SK-N-MC (cell line): ENCODE measurements at regions not wholly inside any gene's neighbourhood (a gene's known extent, or its start where the extent isn't known, plus 50 kb on each side); places are given as distances from the start of the nearest gene placed in this dataset.
A peak's percentile ranks its signal among the peaks of the same experiment; 100 is the strongest.

Source experiments
- DNase-seq: peaks from one replicate; pipeline ENCODE4 v3.0.0-alpha.2; 2011; ENCODE audit warnings: low read depth, low spot score
- H3K27ac ChIP-seq: fragments of 200-600 bp; sonication (generic); 2 replicates; pipeline ENCODE4 v1.5.1; 2016; ENCODE audit warnings: mixed run types
- H3K36me3 ChIP-seq: fragments of 200-600 bp; sonication (generic); 2 replicates; pipeline ENCODE4 v1.6.1; 2017; ENCODE audit warnings: antibody characterized with exemption, low read length, mixed read lengths; ENCODE audit not compliant: insufficient read depth
- H3K4me3 ChIP-seq: fragments of 200-600 bp; sonication (generic); 2 replicates; pipeline ENCODE4 v1.5.1; 2016
- H3K9ac ChIP-seq: fragments of 200-600 bp; sonication (generic); 2 replicates; pipeline ENCODE4 v1.8.0; 2017; ENCODE audit warnings: mixed run types, mixed read lengths; ENCODE audit not compliant: insufficient read length
- H3K9me3 ChIP-seq: fragments of 200-600 bp; sonication (generic); 2 replicates; pipeline ENCODE4 v1.6.1; 2017; ENCODE audit warnings: low read depth, mild to moderate bottlenecking, antibody characterized with exemption, low read length, moderate library complexity, mixed read lengths
- EZH2 ChIP-seq: fragments of 200-600 bp; sonication (generic); IDR thresholded peaks from one replicate; pipeline ENCODE4 v1.6.1; 2017; ENCODE audit warnings: antibody characterized with exemption
- FOXP2 ChIP-seq: optimal IDR thresholded peaks from 2 replicates; pipeline ENCODE3; 2011; ENCODE audit warnings: mild to moderate bottlenecking, moderate library complexity; ENCODE audit not compliant: insufficient read depth; ENCODE audit errors: extremely low read length, control extremely low read depth
- POLR2AphosphoS5 ChIP-seq: IDR thresholded peaks from 2 replicates; pipeline ENCODE4 v1.6.1; 2012; ENCODE audit warnings: mild to moderate bottlenecking, low read depth, low read length, borderline replicate concordance

GRCh38 chr1:195415584-195415983, 1192.7 kb downstream of the KCNT2 start:
- no peaks in the 10 kb centered on the region for H3K36me3 ChIP-seq
- DNase-seq: no peak
- H3K9ac ChIP-seq: no peak overlapping the region
- H3K4me3 ChIP-seq: no peak overlapping the region
- H3K9me3 ChIP-seq: no peaks in the 10 kb centered on the region
- no peak overlapping the region for H3K27ac ChIP-seq
- TF ChIP-seq EZH2 (no peak), POLR2AphosphoS5 (no peak)

GRCh38 chr1:195394567-195394966, 1213.7 kb downstream of the KCNT2 start:
- H3K9ac ChIP-seq: no peak overlapping the region
- no peak overlapping the region for H3K27ac ChIP-seq
- no peak overlapping the region for H3K4me3 ChIP-seq
- DNase-seq: no peak
- H3K9me3 ChIP-seq: no peaks in the 10 kb centered on the region
- no peaks in the 10 kb centered on the region for H3K36me3 ChIP-seq
- TF ChIP-seq POLR2AphosphoS5: no peak
- no peak for TF ChIP-seq FOXP2
- TF ChIP-seq EZH2: no peak

GRCh38 chr1:195376190-195376589, 1232.0 kb downstream of the KCNT2 start:
- DNase-seq: no peak
- Histone ChIP-seq H3K9me3 (no peaks in the 10 kb centered on the region), H3K27ac (no peak overlapping the region), H3K4me3 (no peak overlapping the region), H3K9ac (no peak overlapping the region), H3K36me3 (no peaks in the 10 kb centered on the region)
- TF ChIP-seq EZH2 (no peak), FOXP2 (no peak), POLR2AphosphoS5 (no peak)

DNA sequence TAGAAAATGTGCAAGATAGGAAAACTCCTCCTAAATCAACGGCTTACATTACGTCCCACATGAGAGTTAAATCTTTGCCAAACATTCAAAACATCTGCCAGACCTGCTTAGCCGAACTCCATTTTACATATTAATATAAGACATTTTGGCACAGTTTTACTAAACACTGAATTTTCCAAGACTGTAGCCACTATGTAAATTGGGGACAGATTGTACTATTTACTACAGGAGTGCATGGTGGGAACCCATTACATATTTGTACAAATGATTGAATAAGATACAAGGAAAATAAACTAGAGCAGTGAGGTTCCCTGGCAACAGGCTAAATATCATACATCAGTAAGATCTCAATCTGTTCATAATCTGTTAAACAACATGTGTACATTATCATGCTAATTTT, 1234.4 kb downstream of the KCNT2 start:
- DNase-seq: no peak
- H3K27ac ChIP-seq: no peak overlapping the region
- H3K9me3 ChIP-seq: no peaks in the 10 kb centered on the region
- TF ChIP-seq FOXP2 (no peak), EZH2 (no peak), POLR2AphosphoS5 (no peak)
- no peak overlapping the region for H3K9ac ChIP-seq
- H3K36me3 ChIP-seq: no peaks in the 10 kb centered on the region
- H3K4me3 ChIP-seq: no peak overlapping the region

DNA sequence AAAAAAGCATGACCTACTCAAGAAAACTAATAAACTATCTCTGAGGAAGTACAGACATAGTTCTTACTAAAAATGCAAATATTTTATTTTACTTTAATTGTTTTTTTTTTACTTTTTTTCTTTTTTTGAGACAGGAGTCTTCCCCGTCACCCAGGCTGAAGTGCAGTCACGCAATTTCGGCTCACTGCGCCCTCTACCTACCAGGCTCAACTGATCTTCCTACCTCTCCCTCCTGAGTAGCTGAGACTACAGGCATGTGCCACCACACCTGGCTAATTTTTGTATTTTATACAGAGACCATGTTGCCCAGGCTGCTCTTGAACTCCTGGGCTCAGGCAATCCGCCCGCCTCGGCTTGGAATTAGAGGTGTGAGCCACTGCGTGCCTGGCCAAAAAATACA, 1263.1 kb downstream of the KCNT2 start:
- no peaks in the 10 kb centered on the region for H3K9me3 ChIP-seq
- TF ChIP-seq EZH2: no peak
- no peak for TF ChIP-seq POLR2AphosphoS5
- TF ChIP-seq FOXP2: no peak
- no peak overlapping the region for H3K9ac ChIP-seq
- H3K36me3 ChIP-seq: no peaks in the 10 kb centered on the region
- no peak overlapping the region for H3K27ac ChIP-seq
- no peak overlapping the region for H3K4me3 ChIP-seq
- no peak for DNase-seq

DNA sequence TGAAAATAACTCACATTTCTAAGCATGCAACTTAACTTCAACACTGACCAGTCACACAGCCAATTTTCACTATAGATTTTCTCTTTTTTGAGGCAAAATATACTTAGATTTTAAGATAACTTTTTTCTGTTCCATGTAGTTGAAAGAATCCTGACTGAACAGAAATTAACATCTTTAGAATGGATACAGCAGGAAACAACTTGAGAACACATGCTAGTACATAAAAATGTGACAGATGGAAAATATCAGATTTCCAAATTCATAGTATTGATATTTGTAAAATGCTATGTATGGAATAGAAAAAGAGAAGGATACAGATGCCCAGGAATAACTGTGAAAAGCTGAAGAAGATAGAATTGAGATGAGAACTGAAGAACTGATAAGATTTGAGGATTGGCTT, 1270.6 kb downstream of the KCNT2 start:
- H3K36me3 ChIP-seq: no peaks in the 10 kb centered on the region
- H3K9ac ChIP-seq: no peak overlapping the region
- H3K27ac ChIP-seq: no peak overlapping the region
- no peak for TF ChIP-seq FOXP2
- no peak for TF ChIP-seq EZH2
- TF ChIP-seq POLR2AphosphoS5: no peak
- H3K4me3 ChIP-seq: no peak overlapping the region
- H3K9me3 ChIP-seq: no peaks in the 10 kb centered on the region
- DNase-seq: no peak

GRCh38 chr1:195336812-195337211, 1271.4 kb downstream of the KCNT2 start:
- TF ChIP-seq POLR2AphosphoS5: no peak
- no peak for TF ChIP-seq FOXP2
- no peak for TF ChIP-seq EZH2
- no peaks in the 10 kb centered on the region for H3K36me3 ChIP-seq
- H3K4me3 ChIP-seq: no peak overlapping the region
- no peak overlapping the region for H3K9ac ChIP-seq
- DNase-seq: no peak
- no peak overlapping the region for H3K27ac ChIP-seq
- H3K9me3 ChIP-seq: no peaks in the 10 kb centered on the region

- TF ChIP-seq EZH2 (no peak), POLR2AphosphoS5 (no peak), FOXP2 (no peak)
- H3K4me3 ChIP-seq: no peak overlapping the region
- H3K27ac ChIP-seq: no peak overlapping the region
- no peaks in the 10 kb centered on the region for H3K36me3 ChIP-seq
- H3K9ac ChIP-seq: no peak overlapping the region
- no peak for DNase-seq
- H3K9me3 ChIP-seq: no peaks in the 10 kb centered on the region
Measured at GRCh38 chr1:195335541-195335940, 1272.7 kb downstream of the KCNT2 start.

- Histone ChIP-seq H3K4me3 (no peak overlapping the region), H3K27ac (no peak overlapping the region), H3K36me3 (no peaks in the 10 kb centered on the region), H3K9me3 (no peaks in the 10 kb centered on the region), H3K9ac (no peak overlapping the region)
- TF ChIP-seq POLR2AphosphoS5 (no peak), EZH2 (no peak), FOXP2 (no peak)
- no peak for DNase-seq
Measured at GRCh38 chr1:195332102-195332501, 1276.1 kb downstream of the KCNT2 start.

GRCh38 chr1:195328681-195329080, 1279.6 kb downstream of the KCNT2 start:
- no peak overlapping the region for H3K9ac ChIP-seq
- H3K36me3 ChIP-seq: no peaks in the 10 kb centered on the region
- H3K27ac ChIP-seq: peak overlapping the region; percentile 51
- no peak for TF ChIP-seq EZH2
- TF ChIP-seq FOXP2: no peak
- TF ChIP-seq POLR2AphosphoS5: no peak
- H3K4me3 ChIP-seq: peak overlapping the region; percentile 21; the same call in 1 of the 2 replicates
- peak; percentile 61 for DNase-seq
- H3K9me3 ChIP-seq: no peaks in the 10 kb centered on the region
